GM18951 (cell line): ENCODE measurements at regions not wholly inside any gene's neighbourhood (a gene's known extent, or its start where the extent isn't known, plus 50 kb on each side); places are given as distances from the start of the nearest gene placed in this dataset.

Experiments used
- POLR2A ChIP-seq: IDR thresholded peaks from 4 replicates; pipeline ENCODE4 v1.6.1; 2011; ENCODE audit warnings: mild to moderate bottlenecking; ENCODE audit not compliant: insufficient read length, insufficient read depth; ENCODE audit errors: extremely low read depth
- in situ Hi-C: fragments of 300-500 bp; cut with MboI; formaldehyde crosslinking; loops from one replicate; pipeline ENCODE4 v1.12.0; 2022; ENCODE audit warnings: low sequenced_read_pairs, mixed read lengths, inconsistent platforms; ENCODE audit not compliant: unreplicated experiment

GRCh38 chr16:87080571-87081167 lies 236.5 kb downstream of the C16orf95 start:
- no peak for TF ChIP-seq POLR2A
- in situ Hi-C loops, result no loop called here

GRCh38 chr16:87085441-87085840 lies 231.8 kb downstream of the C16orf95 start:
- no peak for TF ChIP-seq POLR2A
- in situ Hi-C loops, result no loop called here

GRCh38 chr16:87086156-87086555 lies 231.0 kb downstream of the C16orf95 start:
- TF ChIP-seq POLR2A, result no peak
- in situ Hi-C loops, result no loop called here

DNA sequence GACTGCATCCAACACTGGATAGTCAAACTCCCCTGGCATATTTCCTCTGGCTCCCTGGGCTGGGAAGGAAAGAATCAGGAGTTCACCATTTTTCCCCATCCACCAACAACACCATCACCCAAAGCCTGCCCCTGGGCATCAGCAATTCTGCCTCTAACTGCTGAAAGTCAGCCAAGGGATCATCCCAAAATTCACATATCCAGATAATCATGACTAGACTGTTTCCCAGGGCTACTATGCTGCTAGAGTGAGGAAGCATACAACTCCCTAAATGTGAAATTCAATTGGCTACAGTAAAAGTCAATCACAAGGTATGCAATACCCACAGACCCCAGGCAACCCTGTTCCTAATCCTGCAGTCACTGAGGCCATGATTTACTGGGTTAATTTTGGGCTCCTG lies 230.6 kb downstream of the C16orf95 start:
- in situ Hi-C loops, result no loop called here
- TF ChIP-seq POLR2A, result no peak

DNA sequence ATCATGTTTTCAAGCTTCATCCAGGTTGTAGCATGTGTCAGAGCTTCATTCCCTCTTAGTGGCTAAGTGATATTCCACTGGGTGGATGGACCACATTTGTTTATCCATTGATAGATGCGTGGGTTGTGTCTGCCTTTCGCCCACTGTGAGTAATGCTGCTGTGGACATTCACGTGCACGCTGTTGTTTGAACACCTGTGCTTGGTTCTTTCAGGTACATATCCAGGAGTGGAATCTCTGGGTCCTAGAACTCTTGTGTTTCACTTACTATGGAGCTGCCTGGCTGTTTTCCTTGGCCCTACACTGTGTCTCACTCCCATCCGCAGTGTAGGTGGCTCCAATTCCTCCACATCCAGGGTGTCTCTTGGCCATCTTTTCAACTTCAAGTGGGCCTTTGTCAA lies 224.2 kb downstream of the C16orf95 start:
- in situ Hi-C loops, result no loop called here
- no peak for TF ChIP-seq POLR2A

DNA sequence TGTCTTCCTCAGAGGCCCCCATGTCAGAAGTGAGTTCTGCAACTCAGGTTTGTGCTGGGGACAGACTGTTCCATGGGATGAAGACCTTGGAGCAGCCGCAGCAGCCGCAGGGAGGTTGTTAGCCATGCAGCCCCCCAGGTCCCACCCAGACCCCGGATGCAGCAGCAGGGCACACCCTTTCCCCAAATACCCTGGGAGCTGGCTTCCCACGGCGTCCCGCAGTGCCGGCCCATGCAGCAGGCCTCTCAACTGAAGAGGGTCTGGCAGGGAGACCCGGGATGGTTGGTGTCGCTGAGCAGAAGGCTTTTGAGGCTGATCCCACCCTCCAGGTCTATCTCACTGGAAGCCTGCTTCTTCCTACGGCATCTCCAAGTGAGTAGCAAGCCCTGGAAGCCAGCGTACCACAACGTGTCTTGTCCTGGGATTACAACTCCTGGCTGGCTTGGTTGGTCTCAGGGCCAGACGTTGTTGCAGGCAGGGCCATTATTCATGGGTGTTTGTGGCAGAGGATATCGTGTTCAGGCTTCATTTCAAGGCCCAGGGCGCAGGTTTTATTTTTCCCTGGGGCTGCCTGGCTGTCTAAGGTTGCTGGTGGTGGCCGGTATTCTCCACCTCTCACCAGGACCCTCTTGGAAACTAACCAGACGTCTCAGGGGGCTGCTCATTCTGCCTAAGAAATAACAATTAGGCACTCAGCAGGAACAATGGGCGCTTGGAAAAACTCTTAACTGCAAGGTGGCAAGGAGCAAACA lies 223.2 kb downstream of the C16orf95 start:
- TF ChIP-seq POLR2A, result no peak
- in situ Hi-C loops, result no loop called here

DNA sequence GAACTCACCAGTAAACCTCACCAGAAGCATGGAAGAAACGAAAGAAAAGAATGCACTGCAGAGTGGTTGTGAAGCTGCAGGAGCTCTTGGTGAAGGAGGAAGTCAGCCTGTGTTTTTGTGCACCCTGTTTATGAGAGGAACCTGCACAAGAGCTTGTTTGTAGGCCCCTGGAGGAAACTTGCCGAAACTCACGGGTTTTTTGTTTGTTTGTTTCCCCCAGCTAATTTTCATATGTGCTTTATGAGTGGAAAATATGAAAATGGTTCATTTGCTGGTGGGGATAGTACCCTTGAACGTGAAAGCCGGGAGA lies 222.7 kb downstream of the C16orf95 start:
- in situ Hi-C loops, result no loop called here
- no peak for TF ChIP-seq POLR2A

DNA sequence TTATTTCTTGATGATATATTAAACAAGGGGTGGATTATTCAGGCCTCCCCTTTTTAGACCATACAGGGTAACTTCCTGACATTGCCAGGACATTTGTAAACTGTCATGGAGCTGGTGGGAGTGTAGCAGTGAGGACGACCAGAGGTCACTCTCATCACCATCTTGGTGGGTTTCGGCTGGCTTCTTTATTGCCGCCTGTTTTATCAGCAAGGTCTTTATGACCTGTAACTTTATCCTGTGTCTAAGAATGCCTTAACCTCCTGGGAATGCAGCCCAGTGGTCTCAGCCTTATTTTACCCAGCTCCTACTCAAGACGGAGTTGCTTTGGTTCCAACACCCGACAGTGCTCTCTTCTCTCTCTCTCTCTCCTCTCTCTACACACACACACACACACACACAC lies 221.9 kb downstream of the C16orf95 start:
- in situ Hi-C loops, result no loop called here
- no peak for TF ChIP-seq POLR2A

- TF ChIP-seq POLR2A, result no peak
- in situ Hi-C loops, result no loop called here
These were observed 220.4 kb downstream of the C16orf95 start for GRCh38 chr16:87096746-87097333.

- in situ Hi-C loops, result no loop called here
These were observed 218.8 kb downstream of the C16orf95 start for GRCh38 chr16:87098361-87098760.

GRCh38 chr16:87098976-87099720 lies 218.0 kb downstream of the C16orf95 start:
- in situ Hi-C loops, result no loop called here
- no peak for TF ChIP-seq POLR2A

More at GRCh38 chr16:87098361-87098760, 218.8 kb downstream of the C16orf95 start:
- TF ChIP-seq POLR2A, result no peak

DNA sequence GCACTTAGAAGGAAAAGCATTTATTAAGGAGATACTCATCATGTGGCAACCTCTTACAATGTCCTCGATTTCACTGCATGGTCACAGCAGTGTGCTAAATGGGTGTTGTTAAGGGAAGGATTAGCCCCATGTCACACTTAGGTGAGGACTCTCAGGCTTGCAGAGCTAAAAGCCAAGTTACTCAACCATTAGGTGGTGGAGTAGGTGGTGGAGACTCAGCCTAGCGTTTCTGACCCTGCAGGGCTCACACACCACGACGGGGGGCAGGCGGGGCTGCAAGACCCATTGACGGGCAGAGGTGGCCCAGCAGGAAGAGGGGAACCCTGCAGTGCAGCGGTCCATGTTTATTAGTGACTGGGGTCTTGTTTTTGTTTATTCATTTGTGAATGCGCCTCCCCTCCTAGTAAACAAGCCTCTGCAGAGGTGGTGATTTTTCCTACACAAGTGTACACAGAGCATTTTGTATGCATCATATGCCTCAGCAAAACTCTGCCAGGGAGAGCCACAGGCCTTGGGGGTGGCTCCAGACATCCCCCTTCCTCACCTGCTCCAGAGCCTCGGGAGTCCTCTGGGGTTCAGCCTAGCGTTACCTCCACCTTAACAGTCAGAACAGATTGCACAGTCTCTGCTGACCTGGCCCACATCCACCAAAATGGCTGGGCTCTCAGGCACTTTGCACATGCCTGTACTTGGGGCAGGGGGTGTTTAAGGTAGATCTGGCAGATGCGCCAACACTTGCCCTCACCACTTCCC lies 216.7 kb downstream of the C16orf95 start:
- in situ Hi-C loops, result no loop called here
- TF ChIP-seq POLR2A, result no peak

- in situ Hi-C loops, result no loop called here
- TF ChIP-seq POLR2A, result no peak
These were observed 215.3 kb downstream of the C16orf95 start for GRCh38 chr16:87101903-87102302.
